ENCODE measurements at regions not wholly inside any gene's neighbourhood (a gene's known extent, or its start where the extent isn't known, plus 50 kb on each side); places are given as distances from the start of the nearest gene placed in this dataset.

DNA sequence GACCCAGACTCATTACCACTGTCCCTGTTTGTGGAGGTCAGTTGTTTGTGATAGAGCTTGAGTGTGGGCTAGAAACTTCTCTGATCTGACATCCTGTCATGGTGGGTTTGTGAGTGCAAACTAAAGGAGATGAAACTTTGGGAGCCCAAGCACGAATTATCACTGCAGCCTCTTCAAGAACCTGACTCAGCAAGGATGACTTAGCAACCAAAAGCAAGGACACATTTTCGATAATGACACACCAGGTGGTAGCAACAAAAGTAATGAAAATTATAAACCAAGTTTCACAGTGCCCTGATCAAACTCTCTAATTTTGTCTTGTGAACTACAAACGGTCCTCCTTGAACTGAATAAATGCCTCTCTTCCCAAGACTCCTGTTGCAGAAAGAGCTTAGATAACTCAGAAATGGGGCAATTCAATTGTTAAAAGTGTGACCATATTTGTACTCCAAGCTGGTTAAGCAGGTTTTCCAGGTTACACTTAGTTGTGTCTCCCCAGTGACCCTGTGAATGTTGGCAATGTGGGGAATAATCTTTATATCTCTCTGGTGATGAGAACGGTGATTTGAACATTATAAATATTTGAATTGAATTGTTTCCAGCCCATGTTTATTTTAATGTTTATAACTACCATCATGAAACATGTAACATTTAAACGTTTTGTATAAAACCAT lies 52.6 kb upstream of the ATP8A1 start:
- Histone ChIP-seq H3K9me3 (ENCODE audit: control insufficient read depth in 2 of 3, insufficient read depth in 1 of 3, low read length in 3 of 3) (no peaks in the 10 kb centered on the region), H3K27me3 (ENCODE audit: control insufficient read depth, insufficient read depth, low read length) (no peaks in the 10 kb centered on the region), H3K4me3 (ENCODE audit: low read length in 3 of 3) (no peak overlapping the region), H3K4me1 (ENCODE audit: control insufficient read depth in 2 of 3, insufficient read depth in 2 of 3, low read depth in 1 of 3, low read length in 3 of 3) (no peaks in the 10 kb centered on the region), H3K9ac (ENCODE audit: low read length in 3 of 3) (no peak overlapping the region), H3K27ac (ENCODE audit: low read depth in 2 of 2, low read length in 2 of 2) (no peak overlapping the region), H3K36me3 (ENCODE audit: control insufficient read depth in 2 of 3, insufficient read depth in 3 of 3, low read length in 3 of 3) (no peaks in the 10 kb centered on the region)
- DNase-seq, result peak in 2 of 5 donors; percentile 30 to 58
- TF ChIP-seq, protein P1, sequence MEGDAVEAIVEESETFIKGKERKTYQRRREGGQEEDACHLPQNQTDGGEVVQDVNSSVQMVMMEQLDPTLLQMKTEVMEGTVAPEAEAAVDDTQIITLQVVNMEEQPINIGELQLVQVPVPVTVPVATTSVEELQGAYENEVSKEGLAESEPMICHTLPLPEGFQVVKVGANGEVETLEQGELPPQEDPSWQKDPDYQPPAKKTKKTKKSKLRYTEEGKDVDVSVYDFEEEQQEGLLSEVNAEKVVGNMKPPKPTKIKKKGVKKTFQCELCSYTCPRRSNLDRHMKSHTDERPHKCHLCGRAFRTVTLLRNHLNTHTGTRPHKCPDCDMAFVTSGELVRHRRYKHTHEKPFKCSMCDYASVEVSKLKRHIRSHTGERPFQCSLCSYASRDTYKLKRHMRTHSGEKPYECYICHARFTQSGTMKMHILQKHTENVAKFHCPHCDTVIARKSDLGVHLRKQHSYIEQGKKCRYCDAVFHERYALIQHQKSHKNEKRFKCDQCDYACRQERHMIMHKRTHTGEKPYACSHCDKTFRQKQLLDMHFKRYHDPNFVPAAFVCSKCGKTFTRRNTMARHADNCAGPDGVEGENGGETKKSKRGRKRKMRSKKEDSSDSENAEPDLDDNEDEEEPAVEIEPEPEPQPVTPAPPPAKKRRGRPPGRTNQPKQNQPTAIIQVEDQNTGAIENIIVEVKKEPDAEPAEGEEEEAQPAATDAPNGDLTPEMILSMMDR (IDR thresholded peaks at IDR 0.05; ENCODE audit: borderline replicate concordance, extremely low read depth, insufficient read depth), result no peak
- intact Hi-C loops (cut with DNase I), result no loop called here
- FAIRE-seq, result no peak

DNA sequence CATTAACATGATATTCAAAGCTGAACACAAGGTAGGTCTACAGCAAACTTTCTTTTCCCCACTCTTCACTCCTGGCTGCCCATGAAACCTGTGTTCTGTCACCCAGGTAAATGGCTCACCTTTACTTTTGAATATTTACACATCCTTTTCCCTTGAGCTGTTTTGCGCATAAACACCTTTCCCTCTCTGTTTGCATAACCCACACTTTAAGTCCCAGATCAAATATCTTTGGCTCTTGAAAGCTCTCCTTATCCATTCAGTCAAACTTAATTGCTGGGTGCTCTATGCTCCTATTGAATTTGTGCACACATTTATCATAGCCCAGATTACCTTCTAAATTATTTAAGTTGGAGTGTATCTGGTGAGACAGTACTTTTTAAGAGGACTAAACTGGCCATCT lies 51.7 kb upstream of the ATP8A1 start:
- intact Hi-C loops (cut with DNase I), result no loop called here
- H3K27ac ChIP-seq (ENCODE audit: low read depth in 2 of 2, low read length in 2 of 2), result no peak overlapping the region
- no peaks in the 10 kb centered on the region for H3K27me3 ChIP-seq (ENCODE audit: control insufficient read depth, insufficient read depth, low read length)
- no peaks in the 10 kb centered on the region for H3K4me1 ChIP-seq (ENCODE audit: control insufficient read depth in 2 of 3, insufficient read depth in 2 of 3, low read depth in 1 of 3, low read length in 3 of 3)
- H3K4me3 ChIP-seq (ENCODE audit: low read length in 3 of 3), result no peak overlapping the region
- no peaks in the 10 kb centered on the region for H3K36me3 ChIP-seq (ENCODE audit: control insufficient read depth in 2 of 3, insufficient read depth in 3 of 3, low read length in 3 of 3)
- TF ChIP-seq, protein P1 (IDR thresholded peaks at IDR 0.05; ENCODE audit: borderline replicate concordance, extremely low read depth, insufficient read depth), result no peak
- no peak for FAIRE-seq
- H3K9ac ChIP-seq (ENCODE audit: low read length in 3 of 3), result no peak overlapping the region
- no peaks in the 10 kb centered on the region for H3K9me3 ChIP-seq (ENCODE audit: control insufficient read depth in 2 of 3, insufficient read depth in 1 of 3, low read length in 3 of 3)
- DNase-seq, result no peak

Measured in kidney (tissue), 13 donors.